ENCODE measurements at regions not wholly inside any gene's neighbourhood (a gene's known extent, or its start where the extent isn't known, plus 50 kb on each side); places are given as distances from the start of the nearest gene placed in this dataset.

GRCh38 chr14:22264759-22265158 lies 324.3 kb downstream of the DAD1 start:
- no TSS peak for BruUV-seq (replicated peaks)
- no peak overlapping the region for H2AK5ac ChIP-seq (ENCODE audit: low read depth, low read length)
- ChIA-PET CTCF (interaction anchor here (0.8 kb wide), 1 partner anchor 10 kb away, joined by 4 read pairs; no protein-coding TSS in a partner anchor), POLR2A (ENCODE audit: unreplicated experiment) (no interaction called here)
- DNase-seq (no peak), ATAC-seq (ENCODE audit: low read depth) (no peak)
- H3K56ac ChIP-seq (ENCODE audit: extremely low read depth, insufficient read depth, low read length): no peak overlapping the region
- no peaks in the 10 kb centered on the region for H3K9me3 ChIP-seq (ENCODE audit: control insufficient read depth, insufficient read depth, low read length)
- H2AK9ac ChIP-seq (replicated peaks; ENCODE audit: low read depth, low read length, poor library complexity): no peak overlapping the region
- in situ Hi-C loops (cut with MboI; ENCODE audit: low sequenced_read_pairs) (no loop called here), intact Hi-C loops (cut with micrococcal nuclease) (no loop called here), dilution Hi-C loops (cut with HindIII; ENCODE audit: low sequenced_read_pairs, unreplicated experiment) (no loop called here)
- no peak overlapping the region for H4K5ac ChIP-seq (ENCODE audit: low read depth, low read length)
- no peak overlapping the region; the same call in 2 of the 3 replicates for H2BK15ac ChIP-seq (ENCODE audit: low read depth, low read length)
- H4K91ac ChIP-seq (ENCODE audit: insufficient read depth, low read depth, low read length): no peak overlapping the region
- H3K36me3 ChIP-seq (ENCODE audit: control insufficient read depth, insufficient read depth, low read length): no peaks in the 10 kb centered on the region
- H2BK120ac ChIP-seq (ENCODE audit: low read depth, low read length): no peak overlapping the region
- no peak overlapping the region for H3K4me3 ChIP-seq (ENCODE audit: insufficient read depth, low read depth, low read length)
- H3K9ac ChIP-seq (ENCODE audit: low read depth, low read length): no peak overlapping the region
- H3K4ac ChIP-seq (ENCODE audit: low read depth, low read length): no peak overlapping the region
- H2BK20ac ChIP-seq (ENCODE audit: low read depth, low read length): no peak overlapping the region
- 0 out of 2 replicates have a peak overlapping the region, but pooled peaks have one; percentile 56 for H3K23ac ChIP-seq (ENCODE audit: low read depth, low read length)
- no peak overlapping the region; the same call in 1 of the 2 replicates for H3K14ac ChIP-seq (replicated peaks; ENCODE audit: low read depth, low read length)
- no CpG with 5 or more reads among the region's 1 CpG for WGBS, 2 experiments (ENCODE audit: extremely low coverage in 2 of 2, insufficient read length in 1 of 2)
- no peak for TF ChIP-seq RCOR1 (IDR thresholded peaks at IDR 0.05; ENCODE audit: insufficient replicate concordance, low read length)
- no peak for TF ChIP-seq MAZ (IDR thresholded peaks at IDR 0.05; ENCODE audit: borderline replicate concordance, low read depth, low read length)
- TF ChIP-seq CEBPB (IDR thresholded peaks at IDR 0.05; ENCODE audit: low read depth, low read length): no peak
- TF ChIP-seq MAFK (IDR thresholded peaks at IDR 0.05; ENCODE audit: low read depth, low read length): no peak
- TF ChIP-seq ELK1 (IDR thresholded peaks at IDR 0.05; ENCODE audit: borderline replicate concordance, low read depth, low read length): no peak
- TF ChIP-seq USF2 (IDR thresholded peaks at IDR 0.05; ENCODE audit: low read depth, low read length): no peak
- no peak for TF ChIP-seq MXI1 (IDR thresholded peaks at IDR 0.05; ENCODE audit: borderline replicate concordance, low read depth, low read length)
- H3K79me1 ChIP-seq (ENCODE audit: low read depth in 1 of 2, low read length in 2 of 2): no peaks in the 10 kb centered on the region
- H2AFZ ChIP-seq (replicated peaks; ENCODE audit: low read length, poor library complexity): no peak overlapping the region
- peaks cover 7% of the 10 kb centered on the region for H3K4me1 ChIP-seq (ENCODE audit: control insufficient read depth, insufficient read depth, low read length)
- H3K27ac ChIP-seq (ENCODE audit: insufficient read depth, low read length): no peak overlapping the region
- H4K8ac ChIP-seq (ENCODE audit: low read depth in 2 of 2, low read length in 2 of 2): no peak overlapping the region
- H3K9me1 ChIP-seq (ENCODE audit: insufficient read depth, low read length): peaks cover 12% of the 10 kb centered on the region
- no peak overlapping the region for H2BK5ac ChIP-seq (ENCODE audit: low read depth, low read length, poor library complexity, severe bottlenecking)
- no peaks in the 10 kb centered on the region for H4K20me1 ChIP-seq (ENCODE audit: insufficient read depth, low read length)
- no peak overlapping the region for H3K18ac ChIP-seq (ENCODE audit: low read depth, low read length)
- no peak overlapping the region for H3K4me2 ChIP-seq (ENCODE audit: low read depth, low read length)
- no peaks in the 10 kb centered on the region for H3K27me3 ChIP-seq (ENCODE audit: control insufficient read depth, insufficient read depth, low read length)

All from IMR-90 (cell line).